ENCODE measurements at regions not wholly inside any gene's neighbourhood (a gene's known extent, or its start where the extent isn't known, plus 50 kb on each side); places are given as distances from the start of the nearest gene placed in this dataset.

- TF ChIP-seq CTCF (IDR thresholded peaks at IDR 0.05; ENCODE audit: poor library complexity, severe bottlenecking) (no peak), EZH2 (IDR thresholded peaks at IDR 0.05; ENCODE audit: borderline replicate concordance, insufficient read depth, low read length, poor library complexity, severe bottlenecking) (no peak), MXI1 (conservative IDR thresholded peaks at IDR 0.05; ENCODE audit: poor library complexity, severe bottlenecking) (no peak), RAD21 (conservative IDR thresholded peaks at IDR 0.05) (no peak), POLR2AphosphoS5 (IDR thresholded peaks at IDR 0.05) (no peak)
Measured at GRCh38 chr13:32941368-32941767, 74.9 kb upstream of the KL start.
